HEK293 (cell line): ENCODE measurements at regions not wholly inside any gene's neighbourhood (a gene's known extent, or its start where the extent isn't known, plus 50 kb on each side); places are given as distances from the start of the nearest gene placed in this dataset.

Experiments
- CTCF ChIA-PET: fragments of 350-600 bp; formaldehyde crosslinking; extraction: SDS; loops from one replicate; lab custom pipeline; 2021; ENCODE audit warnings: antibody characterized with exemption; lab: Yijun Ruan, JAX
- POLR2A ChIA-PET: fragments of 300-600 bp; formaldehyde crosslinking; extraction: SDS; loops from one replicate; lab custom pipeline; 2020; ENCODE audit warnings: antibody characterized with exemption, inconsistent platforms; lab: Yijun Ruan, JAX
- H3K27ac ChIP-seq: fragments of 200-500 bp; sonication (Bioruptor generic); 2 replicates; pipeline ENCODE4 v1.5.1; 2014; ENCODE audit warnings: low read depth, low read length, control low read depth, inconsistent platforms; ENCODE audit errors: extremely low read depth
- H3K36me3 ChIP-seq, 2 experiments: fragments of 200-500 bp in 1 of 2; sonication (Bioruptor generic) in 1 of 2; 1 replicate in 1 of 2; 2 replicates in 1 of 2; pipeline ENCODE4 v1.5.1; 2014 to 2017; ENCODE audit warnings: inconsistent platforms in 2 of 2, low read length in 2 of 2; ENCODE audit not compliant: control insufficient read depth in 2 of 2, insufficient read depth in 1 of 2
- H3K4me1 ChIP-seq: fragments of 200-500 bp; sonication (Bioruptor generic); 2 replicates; pipeline ENCODE4 v1.5.1; 2014; ENCODE audit warnings: mild to moderate bottlenecking, low read length, inconsistent platforms; ENCODE audit not compliant: control insufficient read depth, insufficient read depth
- H3K4me3 ChIP-seq: 2 replicates; pipeline ENCODE4 v1.5.1; 2011; ENCODE audit warnings: low read depth, mild to moderate bottlenecking, control low read depth, low read length, moderate library complexity
- H3K9me3 ChIP-seq: fragments of 200-500 bp; sonication (Bioruptor generic); 2 replicates; pipeline ENCODE4 v1.5.1; 2014; ENCODE audit warnings: low read depth, low read length, inconsistent platforms; ENCODE audit not compliant: control insufficient read depth, insufficient read depth
- KLF7 ChIP-seq: fragments of 450-650 bp; formaldehyde crosslinking; IDR thresholded peaks from 2 replicates; pipeline ENCODE4 v1.5.1; 2016; ENCODE audit warnings: missing biosample characterization, missing genetic modification characterization, borderline replicate concordance
- OVOL3 ChIP-seq: fragments of 450-650 bp; formaldehyde crosslinking; IDR thresholded peaks from 2 replicates; pipeline ENCODE4 v1.5.1; 2016; ENCODE audit warnings: missing biosample characterization, missing genetic modification characterization
- RBAK ChIP-seq: fragments of 450-650 bp; formaldehyde crosslinking; IDR thresholded peaks from 2 replicates; pipeline ENCODE4 v1.5.1; 2016; ENCODE audit warnings: missing biosample characterization, missing genetic modification characterization
- SP2 ChIP-seq: fragments of 450-650 bp; formaldehyde crosslinking; IDR thresholded peaks from 2 replicates; pipeline ENCODE4 v1.5.1; 2016; ENCODE audit warnings: missing biosample characterization, missing genetic modification characterization
- YY2 ChIP-seq: fragments of 450-650 bp; formaldehyde crosslinking; IDR thresholded peaks from 2 replicates; pipeline ENCODE4 v1.5.1; 2016; ENCODE audit warnings: missing biosample characterization, missing genetic modification characterization
- ZFHX2 ChIP-seq: fragments of 450-650 bp; formaldehyde crosslinking; conservative IDR thresholded peaks from 2 replicates; pipeline ENCODE4 v1.5.1; 2016; ENCODE audit warnings: missing biosample characterization, missing genetic modification characterization
- ZFP37 ChIP-seq: fragments of 450-650 bp; formaldehyde crosslinking; IDR thresholded peaks from 2 replicates; pipeline ENCODE4 v1.5.1; 2016; ENCODE audit warnings: missing biosample characterization, missing genetic modification characterization
- ZNF138 ChIP-seq: fragments of 450-650 bp; formaldehyde crosslinking; IDR thresholded peaks from 2 replicates; pipeline ENCODE4 v1.5.1; 2016; ENCODE audit warnings: missing biosample characterization, missing genetic modification characterization, borderline replicate concordance
- ZNF221 ChIP-seq: fragments of 450-650 bp; formaldehyde crosslinking; IDR thresholded peaks from 2 replicates; pipeline ENCODE4 v1.5.1; 2017; ENCODE audit warnings: missing biosample characterization, missing genetic modification characterization, borderline replicate concordance
- ZNF223 ChIP-seq: fragments of 450-650 bp; formaldehyde crosslinking; IDR thresholded peaks from 2 replicates; pipeline ENCODE4 v1.5.1; 2016; ENCODE audit warnings: missing biosample characterization, missing genetic modification characterization
- ZNF354C ChIP-seq: fragments of 450-650 bp; formaldehyde crosslinking; IDR thresholded peaks from 2 replicates; pipeline ENCODE4 v1.5.1; 2016; ENCODE audit warnings: missing biosample characterization, missing genetic modification characterization, low read depth, borderline replicate concordance
- ZNF37A ChIP-seq: fragments of 450-650 bp; IDR thresholded peaks from 2 replicates; pipeline ENCODE4 v1.5.1; 2018; ENCODE audit warnings: missing biosample characterization, missing genetic modification characterization
- ZNF48 ChIP-seq: fragments of 450-650 bp; formaldehyde crosslinking; IDR thresholded peaks from 2 replicates; pipeline ENCODE4 v1.5.1; 2016; ENCODE audit warnings: missing biosample characterization, missing genetic modification characterization
- ZNF768 ChIP-seq: fragments of 450-650 bp; formaldehyde crosslinking; IDR thresholded peaks from 2 replicates; pipeline ENCODE4 v1.5.1; 2018; ENCODE audit warnings: missing biosample characterization, mild to moderate bottlenecking, missing genetic modification characterization
- ZNF837 ChIP-seq: fragments of 450-650 bp; formaldehyde crosslinking; IDR thresholded peaks from 2 replicates; pipeline ENCODE4 v1.5.1; 2016; ENCODE audit warnings: missing biosample characterization, missing genetic modification characterization
- ZSCAN16 ChIP-seq: fragments of 450-650 bp; formaldehyde crosslinking; IDR thresholded peaks from 2 replicates; pipeline ENCODE4 v1.5.1; 2016; ENCODE audit warnings: missing biosample characterization, missing genetic modification characterization
- ZSCAN30 ChIP-seq: fragments of 450-650 bp; IDR thresholded peaks from 2 replicates; pipeline ENCODE4 v1.5.1; 2018; ENCODE audit warnings: missing biosample characterization, mild to moderate bottlenecking, missing genetic modification characterization, moderate library complexity
- TF ChIP-seq, protein P1 (sequence below): fragments of 450-650 bp; formaldehyde crosslinking; IDR thresholded peaks from 2 replicates; pipeline ENCODE4 v1.5.1; 2016; ENCODE audit warnings: missing biosample characterization, missing genetic modification characterization
- TF ChIP-seq, protein P2 (sequence below): fragments of 450-650 bp; formaldehyde crosslinking; IDR thresholded peaks from 2 replicates; pipeline ENCODE4 v1.5.1; 2016; ENCODE audit warnings: missing biosample characterization, missing genetic modification characterization
- TF ChIP-seq, protein P3 (sequence below): fragments of 450-650 bp; formaldehyde crosslinking; IDR thresholded peaks from 2 replicates; pipeline ENCODE4 v1.5.1; 2016; ENCODE audit warnings: missing biosample characterization, missing genetic modification characterization
- TF ChIP-seq, protein P4 (sequence below): fragments of 450-650 bp; formaldehyde crosslinking; IDR thresholded peaks from 2 replicates; pipeline ENCODE4 v1.5.1; 2016; ENCODE audit warnings: missing biosample characterization, missing genetic modification characterization
- TF ChIP-seq, protein P5 (sequence below): fragments of 450-650 bp; formaldehyde crosslinking; IDR thresholded peaks from 2 replicates; pipeline ENCODE4 v1.5.1; 2016; ENCODE audit warnings: missing biosample characterization, missing genetic modification characterization

DNA sequence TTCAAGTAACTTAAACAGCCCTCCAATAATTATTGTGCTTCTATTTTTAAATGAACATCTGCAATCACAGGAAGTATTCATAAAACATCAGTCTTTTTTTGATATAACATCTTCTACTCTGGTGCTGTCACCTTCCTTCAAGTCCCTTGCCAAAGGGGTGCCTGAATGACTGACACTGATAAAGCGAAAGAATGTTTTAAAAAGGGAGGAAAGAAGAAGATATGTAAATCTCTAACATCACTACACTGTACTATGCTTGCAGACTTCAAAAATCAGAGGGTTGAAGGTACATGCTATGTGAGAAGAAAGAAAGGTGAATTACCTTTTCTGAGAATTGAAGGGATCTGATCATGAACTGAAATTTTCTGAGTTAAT is 253.7 kb downstream of the ZPLD1 start:
- no peaks in the 10 kb centered on the region for H3K36me3 ChIP-seq
- no peak overlapping the region for H3K4me3 ChIP-seq
- POLR2A ChIA-PET: no interaction called here
- no peak overlapping the region for H3K27ac ChIP-seq
- TF ChIP-seq OVOL3 (tag by site-specific recombination) (no peak), ZSCAN16 (no peak), ZNF837 (tag by site-specific recombination) (no peak), ZFP37 (tag by site-specific recombination) (no peak), RBAK (no peak)
- TF ChIP-seq, protein P1, sequence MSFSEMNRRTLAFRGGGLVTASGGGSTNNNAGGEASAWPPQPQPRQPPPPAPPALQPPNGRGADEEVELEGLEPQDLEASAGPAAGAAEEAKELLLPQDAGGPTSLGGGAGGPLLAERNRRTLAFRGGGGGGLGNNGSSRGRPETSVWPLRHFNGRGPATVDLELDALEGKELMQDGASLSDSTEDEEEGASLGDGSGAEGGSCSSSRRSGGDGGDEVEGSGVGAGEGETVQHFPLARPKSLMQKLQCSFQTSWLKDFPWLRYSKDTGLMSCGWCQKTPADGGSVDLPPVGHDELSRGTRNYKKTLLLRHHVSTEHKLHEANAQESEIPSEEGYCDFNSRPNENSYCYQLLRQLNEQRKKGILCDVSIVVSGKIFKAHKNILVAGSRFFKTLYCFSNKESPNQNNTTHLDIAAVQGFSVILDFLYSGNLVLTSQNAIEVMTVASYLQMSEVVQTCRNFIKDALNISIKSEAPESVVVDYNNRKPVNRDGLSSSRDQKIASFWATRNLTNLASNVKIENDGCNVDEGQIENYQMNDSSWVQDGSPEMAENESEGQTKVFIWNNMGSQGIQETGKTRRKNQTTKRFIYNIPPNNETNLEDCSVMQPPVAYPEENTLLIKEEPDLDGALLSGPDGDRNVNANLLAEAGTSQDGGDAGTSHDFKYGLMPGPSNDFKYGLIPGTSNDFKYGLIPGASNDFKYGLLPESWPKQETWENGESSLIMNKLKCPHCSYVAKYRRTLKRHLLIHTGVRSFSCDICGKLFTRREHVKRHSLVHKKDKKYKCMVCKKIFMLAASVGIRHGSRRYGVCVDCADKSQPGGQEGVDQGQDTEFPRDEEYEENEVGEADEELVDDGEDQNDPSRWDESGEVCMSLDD: no peak
- TF ChIP-seq, protein P2, sequence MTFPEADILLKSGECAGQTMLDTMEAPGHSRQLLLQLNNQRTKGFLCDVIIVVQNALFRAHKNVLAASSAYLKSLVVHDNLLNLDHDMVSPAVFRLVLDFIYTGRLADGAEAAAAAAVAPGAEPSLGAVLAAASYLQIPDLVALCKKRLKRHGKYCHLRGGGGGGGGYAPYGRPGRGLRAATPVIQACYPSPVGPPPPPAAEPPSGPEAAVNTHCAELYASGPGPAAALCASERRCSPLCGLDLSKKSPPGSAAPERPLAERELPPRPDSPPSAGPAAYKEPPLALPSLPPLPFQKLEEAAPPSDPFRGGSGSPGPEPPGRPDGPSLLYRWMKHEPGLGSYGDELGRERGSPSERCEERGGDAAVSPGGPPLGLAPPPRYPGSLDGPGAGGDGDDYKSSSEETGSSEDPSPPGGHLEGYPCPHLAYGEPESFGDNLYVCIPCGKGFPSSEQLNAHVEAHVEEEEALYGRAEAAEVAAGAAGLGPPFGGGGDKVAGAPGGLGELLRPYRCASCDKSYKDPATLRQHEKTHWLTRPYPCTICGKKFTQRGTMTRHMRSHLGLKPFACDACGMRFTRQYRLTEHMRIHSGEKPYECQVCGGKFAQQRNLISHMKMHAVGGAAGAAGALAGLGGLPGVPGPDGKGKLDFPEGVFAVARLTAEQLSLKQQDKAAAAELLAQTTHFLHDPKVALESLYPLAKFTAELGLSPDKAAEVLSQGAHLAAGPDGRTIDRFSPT: no peak
- no peaks in the 10 kb centered on the region for H3K4me1 ChIP-seq
- CTCF ChIA-PET: interaction anchor here (1.2 kb wide), 1 partner anchor 16 kb away, joined by 5 read pairs; no protein-coding TSS in a partner anchor
- no peaks in the 10 kb centered on the region for H3K9me3 ChIP-seq

DNA sequence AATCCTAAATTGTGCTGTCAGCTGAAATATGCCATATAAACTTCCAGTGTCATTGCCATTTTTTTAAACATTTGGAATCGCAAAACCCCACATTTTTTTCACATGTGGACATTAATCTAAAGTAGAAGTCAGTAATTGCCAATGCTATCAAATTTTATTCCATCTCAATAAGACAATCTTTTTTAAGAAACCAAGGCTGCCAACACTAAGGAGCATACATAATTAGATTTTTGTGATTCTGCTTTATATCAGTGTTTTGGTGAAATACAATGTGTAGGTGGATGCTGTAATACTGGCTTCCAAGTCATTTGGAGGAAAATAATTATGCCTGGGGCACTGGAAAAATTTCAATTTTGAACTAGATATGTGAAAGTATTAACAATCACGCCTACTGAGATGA is 256.7 kb downstream of the ZPLD1 start:
- TF ChIP-seq ZNF138 (tag by site-specific recombination) (no peak), ZNF354C (tag by site-specific recombination) (no peak), ZSCAN30 (tag by site-specific recombination) (no peak), ZFHX2 (no peak), ZFP37 (tag by site-specific recombination) (no peak), SP2 (tag by site-specific recombination) (no peak), ZNF48 (tag by site-specific recombination) (no peak), ZNF223 (no peak), ZNF37A (no peak), ZNF221 (no peak), KLF7 (tag by site-specific recombination) (no peak), YY2 (tag by site-specific recombination) (no peak), ZNF768 (tag by site-specific recombination) (no peak)
- TF ChIP-seq, protein P3, sequence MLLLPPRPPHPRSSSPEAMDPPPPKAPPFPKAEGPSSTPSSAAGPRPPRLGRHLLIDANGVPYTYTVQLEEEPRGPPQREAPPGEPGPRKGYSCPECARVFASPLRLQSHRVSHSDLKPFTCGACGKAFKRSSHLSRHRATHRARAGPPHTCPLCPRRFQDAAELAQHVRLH (tag by site-specific recombination): no peak
- TF ChIP-seq, protein P4, sequence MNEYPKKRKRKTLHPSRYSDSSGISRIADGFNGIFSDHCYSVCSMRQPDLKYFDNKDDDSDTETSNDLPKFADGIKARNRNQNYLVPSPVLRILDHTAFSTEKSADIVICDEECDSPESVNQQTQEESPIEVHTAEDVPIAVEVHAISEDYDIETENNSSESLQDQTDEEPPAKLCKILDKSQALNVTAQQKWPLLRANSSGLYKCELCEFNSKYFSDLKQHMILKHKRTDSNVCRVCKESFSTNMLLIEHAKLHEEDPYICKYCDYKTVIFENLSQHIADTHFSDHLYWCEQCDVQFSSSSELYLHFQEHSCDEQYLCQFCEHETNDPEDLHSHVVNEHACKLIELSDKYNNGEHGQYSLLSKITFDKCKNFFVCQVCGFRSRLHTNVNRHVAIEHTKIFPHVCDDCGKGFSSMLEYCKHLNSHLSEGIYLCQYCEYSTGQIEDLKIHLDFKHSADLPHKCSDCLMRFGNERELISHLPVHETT (tag by site-specific recombination): no peak
- TF ChIP-seq, protein P5, sequence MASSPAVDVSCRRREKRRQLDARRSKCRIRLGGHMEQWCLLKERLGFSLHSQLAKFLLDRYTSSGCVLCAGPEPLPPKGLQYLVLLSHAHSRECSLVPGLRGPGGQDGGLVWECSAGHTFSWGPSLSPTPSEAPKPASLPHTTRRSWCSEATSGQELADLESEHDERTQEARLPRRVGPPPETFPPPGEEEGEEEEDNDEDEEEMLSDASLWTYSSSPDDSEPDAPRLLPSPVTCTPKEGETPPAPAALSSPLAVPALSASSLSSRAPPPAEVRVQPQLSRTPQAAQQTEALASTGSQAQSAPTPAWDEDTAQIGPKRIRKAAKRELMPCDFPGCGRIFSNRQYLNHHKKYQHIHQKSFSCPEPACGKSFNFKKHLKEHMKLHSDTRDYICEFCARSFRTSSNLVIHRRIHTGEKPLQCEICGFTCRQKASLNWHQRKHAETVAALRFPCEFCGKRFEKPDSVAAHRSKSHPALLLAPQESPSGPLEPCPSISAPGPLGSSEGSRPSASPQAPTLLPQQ (tag by site-specific recombination): no peak
- TF ChIP-seq, all 188 proteins: peak for 0
- ChIA-PET POLR2A (no interaction called here), CTCF (interaction anchor here (1.2 kb wide), 1 partner anchor 18 kb away, joined by 4 read pairs; no protein-coding TSS in a partner anchor)

More for the DNA sequence above, 256.7 kb downstream of the ZPLD1 start:
- Histone ChIP-seq H3K4me3 (no peak overlapping the region), H3K4me1 (no peaks in the 10 kb centered on the region), H3K9me3 (no peaks in the 10 kb centered on the region), H3K36me3 (no peaks in the 10 kb centered on the region), H3K27ac (no peak overlapping the region)
